ENCODE measurements at regions not wholly inside any gene's neighbourhood (a gene's known extent, or its start where the extent isn't known, plus 50 kb on each side); places are given as distances from the start of the nearest gene placed in this dataset.

DNA sequence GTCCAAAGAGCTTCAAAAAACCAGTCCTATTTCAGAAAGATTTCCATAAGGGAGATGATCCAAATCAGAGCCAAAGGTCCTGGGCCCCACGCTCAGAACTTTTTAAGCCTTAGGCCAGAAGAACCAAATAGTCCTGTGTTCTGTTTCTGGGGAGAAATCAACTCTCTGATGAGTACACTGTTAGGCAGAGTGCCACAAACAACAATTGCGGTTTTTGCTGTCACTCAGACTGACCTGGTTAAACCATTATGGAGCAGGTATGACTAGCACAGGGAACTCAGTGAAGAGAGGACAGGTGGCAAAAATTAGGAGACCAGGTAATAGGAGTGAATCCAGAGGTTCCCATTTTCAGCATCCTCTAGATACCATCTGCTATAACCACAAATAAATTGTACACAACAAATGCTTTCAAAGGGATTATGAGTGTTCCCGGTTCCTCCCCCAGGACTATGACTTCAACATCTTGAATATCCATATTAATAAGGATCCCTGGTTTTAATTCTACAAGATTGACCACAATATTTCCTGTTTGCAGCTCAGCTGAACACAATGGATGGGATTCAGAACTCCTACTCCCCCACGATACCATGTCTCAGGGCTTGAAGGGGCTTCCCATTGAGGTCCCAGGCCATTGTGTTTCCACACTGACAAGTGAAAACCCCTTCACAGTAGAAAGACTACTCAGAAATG lies 52.1 kb upstream of the FREM1 start:
- TF ChIP-seq MAX (IDR thresholded peaks at IDR 0.05): no peak
- TF ChIP-seq, protein P1, sequence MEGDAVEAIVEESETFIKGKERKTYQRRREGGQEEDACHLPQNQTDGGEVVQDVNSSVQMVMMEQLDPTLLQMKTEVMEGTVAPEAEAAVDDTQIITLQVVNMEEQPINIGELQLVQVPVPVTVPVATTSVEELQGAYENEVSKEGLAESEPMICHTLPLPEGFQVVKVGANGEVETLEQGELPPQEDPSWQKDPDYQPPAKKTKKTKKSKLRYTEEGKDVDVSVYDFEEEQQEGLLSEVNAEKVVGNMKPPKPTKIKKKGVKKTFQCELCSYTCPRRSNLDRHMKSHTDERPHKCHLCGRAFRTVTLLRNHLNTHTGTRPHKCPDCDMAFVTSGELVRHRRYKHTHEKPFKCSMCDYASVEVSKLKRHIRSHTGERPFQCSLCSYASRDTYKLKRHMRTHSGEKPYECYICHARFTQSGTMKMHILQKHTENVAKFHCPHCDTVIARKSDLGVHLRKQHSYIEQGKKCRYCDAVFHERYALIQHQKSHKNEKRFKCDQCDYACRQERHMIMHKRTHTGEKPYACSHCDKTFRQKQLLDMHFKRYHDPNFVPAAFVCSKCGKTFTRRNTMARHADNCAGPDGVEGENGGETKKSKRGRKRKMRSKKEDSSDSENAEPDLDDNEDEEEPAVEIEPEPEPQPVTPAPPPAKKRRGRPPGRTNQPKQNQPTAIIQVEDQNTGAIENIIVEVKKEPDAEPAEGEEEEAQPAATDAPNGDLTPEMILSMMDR (IDR thresholded peaks at IDR 0.05 in 2 of 3, conservative IDR thresholded peaks at IDR 0.05 in 1 of 3; ENCODE audit: borderline replicate concordance in 1 of 3, insufficient read depth in 1 of 3, low read depth in 2 of 3, low read length in 2 of 3): no peak
- TF ChIP-seq POLR2A (IDR thresholded peaks at IDR 0.05; ENCODE audit: borderline replicate concordance, extremely low read depth, insufficient read depth, insufficient read length): no peak
- no peak for TF ChIP-seq POLR2AphosphoS5 (IDR thresholded peaks at IDR 0.05; ENCODE audit: low read depth, low read length)
- no peak for TF ChIP-seq TCF7L2 (IDR thresholded peaks at IDR 0.05; ENCODE audit: borderline replicate concordance, extremely low read depth, insufficient read depth, insufficient read length)
- TF ChIP-seq EZH2 (IDR thresholded peaks at IDR 0.05): no peak
- TF ChIP-seq, protein P2, sequence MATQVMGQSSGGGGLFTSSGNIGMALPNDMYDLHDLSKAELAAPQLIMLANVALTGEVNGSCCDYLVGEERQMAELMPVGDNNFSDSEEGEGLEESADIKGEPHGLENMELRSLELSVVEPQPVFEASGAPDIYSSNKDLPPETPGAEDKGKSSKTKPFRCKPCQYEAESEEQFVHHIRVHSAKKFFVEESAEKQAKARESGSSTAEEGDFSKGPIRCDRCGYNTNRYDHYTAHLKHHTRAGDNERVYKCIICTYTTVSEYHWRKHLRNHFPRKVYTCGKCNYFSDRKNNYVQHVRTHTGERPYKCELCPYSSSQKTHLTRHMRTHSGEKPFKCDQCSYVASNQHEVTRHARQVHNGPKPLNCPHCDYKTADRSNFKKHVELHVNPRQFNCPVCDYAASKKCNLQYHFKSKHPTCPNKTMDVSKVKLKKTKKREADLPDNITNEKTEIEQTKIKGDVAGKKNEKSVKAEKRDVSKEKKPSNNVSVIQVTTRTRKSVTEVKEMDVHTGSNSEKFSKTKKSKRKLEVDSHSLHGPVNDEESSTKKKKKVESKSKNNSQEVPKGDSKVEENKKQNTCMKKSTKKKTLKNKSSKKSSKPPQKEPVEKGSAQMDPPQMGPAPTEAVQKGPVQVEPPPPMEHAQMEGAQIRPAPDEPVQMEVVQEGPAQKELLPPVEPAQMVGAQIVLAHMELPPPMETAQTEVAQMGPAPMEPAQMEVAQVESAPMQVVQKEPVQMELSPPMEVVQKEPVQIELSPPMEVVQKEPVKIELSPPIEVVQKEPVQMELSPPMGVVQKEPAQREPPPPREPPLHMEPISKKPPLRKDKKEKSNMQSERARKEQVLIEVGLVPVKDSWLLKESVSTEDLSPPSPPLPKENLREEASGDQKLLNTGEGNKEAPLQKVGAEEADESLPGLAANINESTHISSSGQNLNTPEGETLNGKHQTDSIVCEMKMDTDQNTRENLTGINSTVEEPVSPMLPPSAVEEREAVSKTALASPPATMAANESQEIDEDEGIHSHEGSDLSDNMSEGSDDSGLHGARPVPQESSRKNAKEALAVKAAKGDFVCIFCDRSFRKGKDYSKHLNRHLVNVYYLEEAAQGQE (IDR thresholded peaks at IDR 0.05; ENCODE audit: low read depth): no peak
- TF ChIP-seq EGR1 (IDR thresholded peaks at IDR 0.05; ENCODE audit: low read depth): no peak
- TF ChIP-seq CBX3 (IDR thresholded peaks at IDR 0.05; ENCODE audit: low read depth): no peak
- no peak for TF ChIP-seq ATF3 (IDR thresholded peaks at IDR 0.05)
- TF ChIP-seq SIN3A (IDR thresholded peaks at IDR 0.05; ENCODE audit: low read depth): no peak
- no peak for TF ChIP-seq CEBPB (IDR thresholded peaks at IDR 0.05; ENCODE audit: low read depth)
- no peak for TF ChIP-seq EZH2phosphoT487 (IDR thresholded peaks at IDR 0.05; ENCODE audit: borderline replicate concordance)

Data from HCT116 (cell line).